ENCODE measurements at regions not wholly inside any gene's neighbourhood (a gene's known extent, or its start where the extent isn't known, plus 50 kb on each side); places are given as distances from the start of the nearest gene placed in this dataset.

DNA sequence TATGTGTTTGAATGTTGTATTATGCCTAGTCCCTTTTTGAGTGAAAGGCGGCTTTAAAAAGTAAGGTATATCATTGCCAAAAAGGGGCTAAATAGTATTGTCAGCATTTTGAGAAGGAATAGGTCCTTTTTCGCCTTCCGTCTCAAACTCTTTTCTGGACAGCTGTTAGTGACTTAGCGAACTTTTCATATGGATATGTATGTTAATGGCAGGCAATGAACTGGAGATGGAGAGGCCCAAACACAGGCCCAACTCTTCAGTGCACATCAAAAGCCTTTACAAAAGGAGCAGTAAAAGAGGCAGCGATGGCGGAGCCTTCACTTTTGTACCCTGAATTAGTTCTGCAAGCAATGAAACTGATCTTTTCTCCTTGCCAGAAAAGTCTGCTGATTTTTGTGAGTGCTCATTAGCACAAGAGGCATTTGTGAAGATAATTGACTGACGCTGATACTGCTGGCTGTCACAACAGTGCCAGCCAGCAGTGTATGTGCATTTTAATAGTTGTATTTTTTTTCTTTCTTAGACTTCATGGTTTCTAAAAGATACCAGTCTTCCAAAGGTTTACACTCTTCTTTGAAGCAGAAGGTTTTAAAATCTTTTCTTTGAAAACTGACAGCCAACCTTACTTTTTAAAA, 243.7 kb upstream of the SP8 start:
- no peak for DNase-seq (ENCODE audit: low spot score)

DNA sequence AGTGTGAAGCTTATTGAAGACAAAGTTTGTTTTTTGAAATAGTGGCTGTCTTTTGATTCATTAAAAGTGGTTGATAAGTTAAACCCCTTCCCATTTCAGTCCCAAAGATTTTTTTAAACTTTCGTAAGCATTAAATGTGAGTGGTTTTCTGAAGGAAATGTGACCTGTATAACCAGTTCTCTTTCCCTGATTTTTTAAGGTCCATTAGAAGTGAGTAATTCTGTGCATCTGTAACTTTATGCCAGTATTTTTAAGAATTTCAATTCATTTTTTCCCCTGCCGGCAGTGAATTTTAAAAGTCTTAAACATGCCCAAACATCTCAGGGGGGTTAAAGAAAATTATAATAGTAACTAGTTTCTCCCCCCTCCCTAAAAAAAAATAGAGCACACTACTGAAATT, 254.6 kb upstream of the SP8 start:
- DNase-seq (ENCODE audit: low spot score): no peak

DNA sequence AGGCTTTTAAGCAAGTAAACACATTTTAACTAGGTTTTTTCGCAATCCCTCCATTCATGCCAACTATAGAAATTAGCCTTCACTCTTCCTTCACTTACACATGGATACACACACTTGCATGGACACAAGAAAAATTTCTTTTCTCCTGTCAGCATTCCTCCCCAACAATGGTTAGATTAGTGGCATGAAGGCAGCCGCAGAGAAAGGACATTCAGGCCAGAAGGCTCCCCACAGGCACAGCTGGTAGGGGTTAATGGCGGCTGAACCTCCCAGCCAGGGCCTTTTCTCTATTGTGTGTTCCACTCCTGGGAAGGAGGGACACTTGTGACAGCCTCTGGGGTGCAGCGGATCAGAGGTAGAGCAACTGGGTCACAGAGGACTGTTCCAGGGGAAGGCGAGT, 255.0 kb upstream of the SP8 start:
- no peak for DNase-seq (ENCODE audit: low spot score)

DNA sequence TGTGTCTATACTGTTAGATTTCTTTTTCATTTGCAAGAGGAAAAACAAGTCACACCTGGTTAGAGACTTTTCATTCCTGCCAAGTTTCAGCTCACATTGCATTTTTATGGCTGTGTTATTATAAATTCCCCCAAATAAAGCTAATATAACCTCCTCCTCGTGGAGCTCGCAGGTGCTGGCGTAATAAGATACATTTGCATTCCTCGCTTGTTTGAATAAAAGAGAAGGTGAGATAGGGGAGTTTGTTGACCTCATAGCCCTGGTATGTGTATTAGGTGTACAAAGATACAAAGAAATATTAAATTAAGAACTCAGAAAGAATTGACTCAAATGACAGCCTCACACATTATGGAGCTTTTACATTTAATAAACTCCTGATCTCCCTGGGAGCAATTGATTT, 257.7 kb upstream of the SP8 start:
- DNase-seq (ENCODE audit: low spot score): no peak

DNA sequence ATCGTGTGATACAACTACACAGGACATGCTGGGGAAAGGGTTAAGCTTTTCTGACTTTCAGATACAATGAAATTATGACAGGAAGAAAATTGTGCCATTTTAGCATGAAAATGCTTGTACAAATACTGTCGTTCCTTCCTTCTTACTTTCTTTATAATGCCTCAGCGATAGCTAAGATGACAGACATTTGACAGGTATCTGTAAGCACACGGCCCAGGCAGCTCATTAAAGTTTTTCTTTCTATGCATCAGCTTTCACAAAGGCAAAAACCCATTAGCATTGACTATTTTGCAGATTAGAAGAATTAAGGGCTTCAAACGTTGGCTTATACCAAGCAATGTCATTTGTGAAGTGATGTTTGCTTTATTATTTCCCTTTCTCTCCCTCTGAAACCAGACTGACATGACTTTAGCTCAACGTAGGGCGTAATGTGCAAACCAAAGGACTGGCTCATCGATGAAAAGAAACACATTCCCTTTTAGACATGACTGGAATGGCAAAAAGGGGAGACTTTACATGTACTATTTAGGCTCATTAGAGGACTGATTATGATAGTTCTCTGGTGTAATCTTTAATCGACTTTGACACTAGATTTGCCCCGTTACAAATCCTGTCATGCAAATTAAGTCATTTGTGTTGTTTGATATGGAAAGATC, 258.4 kb upstream of the SP8 start:
- no peak for DNase-seq (ENCODE audit: low spot score)

DNA sequence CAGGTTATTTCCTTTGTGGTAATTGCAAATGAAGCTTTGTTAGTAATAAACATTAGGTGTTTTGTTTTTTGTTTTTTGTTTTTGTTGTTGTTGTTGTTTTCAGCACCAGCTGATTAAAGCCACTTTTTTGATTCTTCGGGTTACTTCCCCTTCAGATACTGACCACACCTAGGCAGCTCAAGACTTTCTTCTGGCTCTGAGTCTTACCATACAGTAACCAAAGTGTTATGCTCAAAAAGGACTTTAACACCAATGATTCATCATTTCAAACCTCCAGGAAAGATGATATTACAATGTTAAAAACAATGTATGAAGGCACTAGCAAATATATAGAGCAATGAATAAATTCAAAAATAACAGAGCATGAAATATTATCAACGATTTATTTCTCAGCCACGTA, 265.2 kb upstream of the SP8 start:
- DNase-seq (ENCODE audit: low spot score): no peak

DNA sequence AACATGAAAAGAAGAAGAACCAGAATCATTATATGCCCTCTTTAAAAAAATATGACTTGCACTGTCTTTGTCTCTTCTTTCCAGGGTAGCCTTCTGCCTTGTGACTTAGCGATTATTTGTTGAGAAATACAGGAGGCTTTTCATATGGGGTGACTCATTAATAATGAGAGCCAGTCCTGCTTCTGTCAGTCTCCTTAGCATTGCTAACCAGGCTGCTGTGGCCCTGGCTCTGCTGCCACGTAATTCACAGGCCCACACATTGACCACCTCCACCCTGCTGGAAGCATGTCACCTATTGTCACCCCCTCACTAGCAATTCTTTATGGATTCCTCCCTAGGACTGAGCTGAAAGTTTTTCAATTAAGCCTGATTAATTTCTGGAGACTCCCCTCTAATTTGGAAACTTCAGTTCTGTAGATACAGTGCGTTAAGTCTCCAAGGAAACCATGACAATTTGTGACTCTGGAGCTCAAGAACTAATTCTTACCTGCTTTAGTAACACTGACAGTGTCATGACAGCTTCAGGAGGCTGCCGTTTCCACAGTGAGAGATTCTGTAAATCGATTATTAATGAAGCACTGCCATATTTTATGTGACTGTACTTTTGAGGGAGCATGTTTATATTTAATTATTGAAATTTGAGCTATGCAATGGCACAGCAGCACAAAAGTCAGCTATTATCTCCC, 267.9 kb upstream of the SP8 start:
- DNase-seq (ENCODE audit: low spot score): no peak

DNA sequence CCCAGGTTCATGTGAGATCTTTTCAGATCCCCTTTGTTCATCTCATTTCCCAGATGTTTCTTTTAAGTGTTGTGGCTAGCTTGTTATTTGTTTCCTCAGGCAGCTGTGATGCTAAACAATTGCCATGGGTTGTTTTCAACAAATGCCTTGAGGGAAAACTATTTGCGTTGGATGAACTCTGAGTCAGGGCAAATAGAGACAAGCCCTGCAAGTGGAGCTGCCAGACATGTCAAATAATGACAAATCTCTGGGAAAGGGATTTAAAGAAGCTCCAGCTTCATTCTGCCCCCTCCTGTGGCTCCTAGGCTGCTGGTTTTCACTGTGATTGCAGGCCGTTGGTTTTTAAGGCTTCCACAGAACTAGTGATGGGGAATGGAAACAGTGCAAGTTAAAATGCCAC, 272.4 kb upstream of the SP8 start:
- no peak for DNase-seq (ENCODE audit: low spot score)

DNA sequence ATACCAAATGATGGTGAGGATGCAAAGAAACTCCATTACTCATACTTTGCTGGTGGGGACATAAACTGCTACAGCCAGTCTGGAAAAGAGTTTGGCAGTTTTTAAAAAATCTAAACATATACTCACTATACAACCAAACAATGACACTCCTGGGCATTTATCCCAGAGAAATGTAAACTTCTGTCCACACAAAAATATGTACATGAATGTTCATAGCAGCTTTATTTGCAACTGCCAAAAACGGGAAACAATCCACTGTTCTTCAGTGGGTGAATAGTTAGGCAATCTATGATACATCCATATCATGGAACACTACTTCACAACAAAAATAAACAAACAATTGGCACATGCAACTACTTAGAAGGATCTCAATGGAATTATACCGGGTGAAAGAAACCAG, 276.4 kb upstream of the SP8 start:
- DNase-seq (ENCODE audit: low spot score): no peak

DNA sequence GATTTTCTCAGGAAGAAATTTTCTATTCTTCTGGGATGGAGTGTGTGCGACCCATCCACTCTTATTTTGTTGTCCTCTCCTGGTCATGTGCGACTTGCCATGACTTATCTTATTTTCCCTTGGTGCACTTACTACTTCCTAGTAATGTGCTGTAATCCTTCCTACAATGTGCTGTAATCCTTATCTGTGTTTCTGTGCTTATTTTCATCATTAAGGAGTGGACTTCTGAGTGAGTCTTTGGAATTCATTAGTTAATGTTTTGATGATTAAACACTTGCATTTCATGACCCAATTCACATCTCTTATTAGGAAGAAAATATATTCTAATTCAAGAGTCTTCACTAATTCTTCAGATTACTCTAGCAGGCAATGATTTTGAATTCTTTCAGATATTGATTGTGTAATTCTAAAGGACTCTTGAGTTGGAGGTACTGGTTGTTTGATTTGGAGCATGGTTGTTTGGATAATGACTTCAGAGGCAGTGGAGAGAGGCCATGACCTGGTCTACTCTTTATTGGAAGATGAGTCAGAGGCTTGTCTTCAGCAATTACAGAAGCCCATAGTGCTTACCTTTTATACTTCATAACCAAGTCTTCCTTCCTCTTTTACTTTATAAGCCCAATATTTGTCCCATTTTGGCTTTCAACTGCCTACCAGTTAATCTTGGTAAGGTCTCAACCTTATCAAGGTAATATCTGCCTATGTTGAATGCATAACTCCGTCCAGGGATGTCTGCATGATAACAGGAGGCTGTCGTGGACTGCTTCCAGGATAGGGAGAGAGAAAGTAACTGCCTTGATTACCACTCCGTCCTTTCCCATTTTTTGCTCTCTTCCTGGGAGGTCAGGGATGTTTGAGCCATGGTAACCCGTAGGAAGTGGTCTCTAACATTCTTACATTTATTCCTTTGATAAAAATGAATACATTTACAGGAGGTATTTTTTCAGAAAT, 278.3 kb upstream of the SP8 start:
- DNase-seq (ENCODE audit: low spot score): peak; percentile 19

DNA sequence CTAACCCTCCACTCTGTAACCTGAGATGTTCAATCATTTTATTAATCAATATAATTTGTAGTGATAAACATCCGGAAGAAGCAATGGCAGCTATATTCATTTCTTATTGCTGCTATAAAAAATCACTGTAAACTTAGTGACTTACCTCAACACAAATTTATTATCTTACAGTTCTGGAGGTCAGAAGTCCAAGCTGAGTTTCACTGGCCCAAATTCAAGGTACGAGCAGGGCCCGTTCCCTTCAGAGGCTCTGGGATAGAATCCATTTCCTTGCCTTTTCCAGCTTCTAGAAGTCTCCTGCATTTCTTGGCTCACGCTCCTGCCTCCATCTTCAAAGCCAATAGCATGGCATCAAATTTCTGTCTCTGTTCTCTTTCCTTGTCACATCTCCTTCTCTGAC, 279.5 kb upstream of the SP8 start:
- DNase-seq (ENCODE audit: low spot score): no peak

DNA sequence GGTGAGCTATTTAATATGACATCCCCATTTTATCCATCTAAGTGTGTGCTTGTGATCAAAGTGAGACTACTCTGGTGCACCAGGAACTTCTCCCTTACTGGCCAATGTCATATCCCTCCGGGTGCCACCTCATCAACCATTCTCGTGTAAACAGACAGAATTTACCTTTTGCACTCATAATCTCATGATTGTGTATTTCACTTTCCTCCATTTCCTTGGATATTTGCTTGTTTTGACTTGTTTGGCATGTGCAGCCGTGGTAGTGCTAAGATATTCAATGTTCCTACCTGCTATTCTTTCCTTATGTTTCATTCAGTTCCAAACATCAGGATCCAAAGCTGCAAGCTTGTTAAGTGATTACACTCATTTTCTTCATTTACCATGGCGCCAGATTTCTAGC, 280.5 kb upstream of the SP8 start:
- DNase-seq (ENCODE audit: low spot score): no peak

DNA sequence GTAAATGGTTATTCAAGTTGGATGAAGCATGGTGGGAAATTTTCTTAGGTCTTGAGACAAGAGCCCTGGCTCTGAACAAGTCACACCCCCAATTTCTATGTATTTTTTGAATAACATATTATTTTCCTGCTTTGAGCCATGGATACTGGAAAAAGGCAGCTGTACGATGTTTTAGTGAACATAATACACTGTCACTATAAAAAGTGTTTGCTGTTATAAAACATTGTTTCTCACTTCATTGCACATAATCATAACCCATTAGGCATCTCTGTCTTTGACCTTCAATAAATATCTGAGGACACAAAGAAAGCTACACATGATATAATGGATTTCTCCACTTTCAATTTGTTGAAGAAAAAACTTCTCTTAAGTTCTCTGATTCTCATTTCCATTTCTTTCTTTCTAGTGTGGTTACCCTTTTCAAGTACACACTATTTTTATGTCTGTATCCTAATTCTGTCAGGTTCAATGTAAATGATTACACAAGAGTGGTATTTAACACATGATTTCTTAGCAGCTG, 283.9 kb upstream of the SP8 start:
- DNase-seq (ENCODE audit: low spot score): no peak

DNA sequence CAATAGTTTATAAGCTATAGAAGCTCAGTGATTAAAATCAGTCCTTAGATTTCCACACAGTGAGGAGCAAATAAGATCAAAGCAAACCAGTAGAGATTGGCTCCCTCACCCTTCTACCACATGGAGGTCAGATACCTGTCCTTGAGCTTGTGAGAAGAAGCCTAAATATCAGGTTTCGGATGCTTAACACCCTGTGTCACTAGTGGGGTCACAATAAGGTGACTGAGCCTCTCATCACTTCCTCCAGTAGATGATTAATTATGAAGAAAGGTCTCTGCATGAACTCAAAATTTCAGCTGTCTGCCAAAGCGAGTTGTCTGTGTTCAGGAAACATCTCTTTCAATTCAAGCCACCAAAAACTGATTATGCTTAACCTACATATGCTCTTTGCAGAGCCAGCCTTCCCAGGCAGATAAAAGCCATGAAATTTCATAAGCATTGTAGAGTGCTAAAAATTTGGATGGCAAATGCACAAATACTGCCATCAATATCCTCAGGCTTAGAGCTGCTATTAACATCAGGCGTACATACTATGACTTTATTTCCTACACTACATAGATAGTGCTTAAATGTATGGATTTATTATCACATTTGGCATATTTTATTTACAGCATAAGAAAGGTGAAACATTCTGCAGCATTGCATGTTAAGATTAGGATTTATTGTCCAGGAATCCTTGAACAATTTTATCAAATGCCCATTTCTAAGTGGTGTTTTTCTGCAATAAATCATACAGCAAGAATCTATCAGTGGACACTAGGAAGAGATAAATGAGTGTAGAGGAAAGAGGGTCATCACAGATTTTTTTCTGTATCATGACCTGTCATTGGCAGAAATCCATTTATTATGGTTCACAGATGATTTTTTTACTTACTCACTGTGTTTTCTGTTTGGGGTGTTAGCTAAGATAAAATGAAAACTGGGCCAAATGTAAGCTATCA, 285.1 kb upstream of the SP8 start:
- no peak for DNase-seq (ENCODE audit: low spot score)

DNA sequence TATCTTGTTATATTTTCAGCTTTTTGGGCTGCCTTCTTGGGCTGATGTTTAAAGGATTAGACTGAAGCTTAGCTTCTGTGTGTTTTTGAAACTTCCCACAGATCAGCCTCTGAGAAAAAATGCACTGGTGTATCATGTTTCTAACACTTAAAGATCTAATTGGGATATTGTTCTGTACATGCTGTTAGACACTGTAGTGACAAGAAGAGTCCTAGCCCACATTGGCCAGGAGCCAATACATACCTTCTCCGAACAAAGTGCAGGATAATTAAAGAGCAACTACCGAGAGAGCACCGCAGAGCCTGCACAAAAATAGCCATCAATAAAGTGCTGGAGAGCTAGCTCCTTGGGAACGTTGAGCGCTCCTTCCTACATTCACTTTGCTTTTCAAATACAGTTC, 289.4 kb upstream of the SP8 start:
- DNase-seq (ENCODE audit: low spot score): peak; percentile 13

DNA sequence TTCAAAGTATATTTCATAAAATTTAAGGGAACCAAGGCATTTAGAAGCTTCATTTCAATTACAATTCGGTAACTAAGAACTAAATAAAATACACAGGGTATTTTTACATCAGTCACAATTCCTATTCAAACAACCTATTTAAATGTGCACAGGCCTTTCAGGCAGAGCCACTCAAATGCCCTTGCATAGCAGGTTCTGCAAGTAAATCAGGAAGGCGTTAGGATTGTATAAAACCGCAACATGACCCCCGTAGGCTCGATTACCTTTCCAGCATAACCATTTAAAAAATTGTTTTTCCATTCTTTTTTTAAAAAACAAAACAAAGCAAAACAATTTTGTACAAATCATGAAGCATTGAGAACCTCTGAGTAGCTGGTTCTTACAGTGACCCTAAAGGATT, 289.9 kb upstream of the SP8 start:
- DNase-seq (ENCODE audit: low spot score): no peak

DNA sequence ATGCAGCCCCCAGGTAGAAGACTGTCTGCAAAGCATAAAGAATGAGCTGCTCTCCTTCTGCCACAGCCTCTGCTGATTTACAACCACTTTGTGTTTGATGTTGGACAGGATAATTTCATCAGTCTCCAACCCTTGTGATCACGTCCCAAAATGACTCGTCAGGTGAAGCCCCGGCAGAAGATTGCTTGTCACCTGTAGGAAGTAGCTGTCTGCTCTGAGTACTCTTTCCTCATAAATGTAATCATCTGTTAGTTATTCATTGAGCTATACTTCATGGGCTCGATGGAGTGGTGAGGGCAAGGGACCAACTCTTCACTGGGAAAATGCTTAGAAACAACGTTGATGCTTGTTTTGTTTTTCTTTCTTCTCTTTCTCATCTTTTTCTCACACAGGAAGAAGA, 290.9 kb upstream of the SP8 start:
- DNase-seq (ENCODE audit: low spot score): no peak

DNA sequence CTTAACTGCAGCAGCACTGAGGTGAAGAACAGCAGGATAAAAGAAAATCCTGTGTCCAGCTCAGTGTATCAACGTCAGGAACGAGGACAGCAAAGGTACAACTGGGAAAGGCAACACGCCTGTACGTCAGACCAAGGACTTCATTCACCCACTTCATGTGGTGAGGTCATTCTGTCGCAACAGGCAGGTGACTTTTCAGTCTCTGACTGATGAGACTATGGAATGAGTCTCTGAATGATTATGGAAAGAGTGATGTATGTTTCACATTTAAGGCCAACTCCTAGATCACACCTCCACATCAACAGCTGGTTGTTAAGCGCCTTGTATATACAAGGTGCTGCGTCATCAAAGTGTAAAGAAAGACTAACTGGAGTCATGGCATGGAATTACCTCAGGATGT, 297.6 kb upstream of the SP8 start:
- DNase-seq (ENCODE audit: low spot score): peak; percentile 14

DNA sequence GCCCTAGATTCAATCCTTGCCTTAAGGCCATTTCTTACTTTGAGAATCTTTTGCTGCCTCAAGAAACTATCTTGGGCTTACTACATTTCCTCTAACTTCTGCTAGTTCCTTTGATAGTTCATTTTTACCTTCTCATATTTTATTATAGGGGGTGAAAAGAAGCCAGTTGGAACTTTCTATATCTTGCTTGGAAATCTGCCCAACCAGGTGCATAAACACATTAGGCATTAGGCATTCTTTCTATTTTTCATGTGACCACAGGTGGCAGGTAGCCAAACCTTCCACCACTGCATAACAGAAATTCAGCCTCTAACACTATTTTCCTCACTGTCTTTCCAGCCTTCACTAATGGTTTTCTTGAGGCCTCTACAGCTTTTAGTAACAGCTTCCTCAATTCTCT, 300.0 kb upstream of the SP8 start:
- no peak for DNase-seq (ENCODE audit: low spot score)

DNA sequence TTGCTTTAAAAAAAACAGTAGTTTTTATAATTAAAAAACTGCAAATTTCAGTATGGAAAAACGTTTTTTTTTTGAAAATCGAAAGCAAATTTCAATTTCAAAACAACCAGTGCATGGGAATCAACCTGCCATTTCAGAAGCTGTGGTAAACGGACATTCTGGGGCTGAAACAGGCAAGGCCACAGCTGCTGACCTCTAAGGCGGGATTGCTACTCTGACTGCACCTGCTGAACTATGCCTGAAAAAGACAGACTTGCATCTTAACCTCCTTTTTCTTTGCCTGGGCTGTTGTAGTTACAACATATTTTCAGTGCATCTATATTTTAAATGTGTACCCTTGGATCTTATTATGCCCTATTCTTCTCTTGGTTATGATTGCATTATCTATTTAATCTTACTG, 303.0 kb upstream of the SP8 start:
- no peak for DNase-seq (ENCODE audit: low spot score)

All from HuH-7 (cell line).